Gastroesophageal sphincter (tissue), 3 donors: ENCODE measurements at regions not wholly inside any gene's neighbourhood (a gene's known extent, or its start where the extent isn't known, plus 50 kb on each side); places are given as distances from the start of the nearest gene placed in this dataset.

Experiments used
- CTCF ChIP-seq, 4 experiments: fragments of 200-600 bp in 2 of 4; fragments of 450-650 bp in 2 of 4; sonication (generic) in 1 of 4; IDR thresholded peaks; one replicate each; pipeline ENCODE4 v1.5.1; 2017 to 2019; ENCODE audit warnings: antibody characterized with exemption in 4 of 4, mild to moderate bottlenecking in 2 of 4, moderate library complexity in 2 of 4
- EP300 ChIP-seq: sonication (generic); formaldehyde crosslinking; IDR thresholded peaks from one replicate; pipeline ENCODE4 v1.6.1; 2017; ENCODE audit warnings: antibody characterized with exemption, mild to moderate bottlenecking
- POLR2A ChIP-seq, 2 donors: fragments of 450-650 bp; IDR thresholded peaks; one replicate each; pipeline ENCODE4 v1.6.1; 2017; ENCODE audit warnings: antibody characterized with exemption in 2 of 2, mild to moderate bottlenecking in 2 of 2, moderate library complexity in 1 of 2
- POLR2AphosphoS5 ChIP-seq: sonication (generic); formaldehyde crosslinking; IDR thresholded peaks from one replicate; pipeline ENCODE4 v1.6.1; 2017; ENCODE audit warnings: antibody characterized with exemption

- no peak for TF ChIP-seq CTCF (IDR thresholded peaks at IDR 0.05)
- TF ChIP-seq POLR2AphosphoS5 = no peak
- TF ChIP-seq EP300 = no peak
- no peak for TF ChIP-seq POLR2A (IDR thresholded peaks at IDR 0.05)
Measured at GRCh38 chr10:55460008-55460407, 659.0 kb upstream of the PCDH15 start.
